HG02981 (cell line): ENCODE measurements at regions not wholly inside any gene's neighbourhood (a gene's known extent, or its start where the extent isn't known, plus 50 kb on each side); places are given as distances from the start of the nearest gene placed in this dataset.

ENCODE experiments used
- ATAC-seq: cut with Tn5 transposase; IDR thresholded peaks from one replicate; pipeline ENCODE4 v1.9.1; 2021; ENCODE audit warnings: mild to moderate bottlenecking, moderate library complexity; ENCODE audit not compliant: unreplicated experiment

DNA sequence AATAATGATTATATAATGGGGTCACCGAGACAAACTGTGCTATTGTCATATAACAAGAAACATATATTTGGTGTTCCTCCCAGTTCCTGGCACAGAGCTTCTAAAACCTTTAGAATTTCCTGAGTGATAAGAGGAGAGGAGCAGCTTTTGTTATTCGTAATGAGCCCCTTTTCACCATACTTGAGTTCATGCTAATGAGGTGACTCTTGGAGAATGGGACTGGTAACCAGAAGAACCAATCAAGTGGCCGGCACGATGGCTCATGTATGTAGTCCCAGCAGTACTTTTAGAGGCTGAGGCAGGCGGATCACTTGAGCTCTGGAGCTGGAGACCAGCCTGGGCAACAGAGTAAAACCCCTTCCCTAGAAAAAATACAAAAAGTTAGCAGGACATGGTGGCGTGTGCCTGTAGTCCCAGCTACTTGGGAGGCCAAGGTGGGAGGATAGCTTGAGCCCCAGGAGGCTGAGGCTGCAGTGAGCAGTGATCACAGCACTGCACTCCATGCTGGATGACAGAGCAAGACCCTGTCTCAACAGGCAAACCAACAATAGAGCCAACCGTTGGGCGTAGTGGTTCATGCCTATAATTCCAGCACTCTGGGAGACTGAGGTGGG is 62.7 kb upstream of the FTH1 start:
- no peak for ATAC-seq

DNA sequence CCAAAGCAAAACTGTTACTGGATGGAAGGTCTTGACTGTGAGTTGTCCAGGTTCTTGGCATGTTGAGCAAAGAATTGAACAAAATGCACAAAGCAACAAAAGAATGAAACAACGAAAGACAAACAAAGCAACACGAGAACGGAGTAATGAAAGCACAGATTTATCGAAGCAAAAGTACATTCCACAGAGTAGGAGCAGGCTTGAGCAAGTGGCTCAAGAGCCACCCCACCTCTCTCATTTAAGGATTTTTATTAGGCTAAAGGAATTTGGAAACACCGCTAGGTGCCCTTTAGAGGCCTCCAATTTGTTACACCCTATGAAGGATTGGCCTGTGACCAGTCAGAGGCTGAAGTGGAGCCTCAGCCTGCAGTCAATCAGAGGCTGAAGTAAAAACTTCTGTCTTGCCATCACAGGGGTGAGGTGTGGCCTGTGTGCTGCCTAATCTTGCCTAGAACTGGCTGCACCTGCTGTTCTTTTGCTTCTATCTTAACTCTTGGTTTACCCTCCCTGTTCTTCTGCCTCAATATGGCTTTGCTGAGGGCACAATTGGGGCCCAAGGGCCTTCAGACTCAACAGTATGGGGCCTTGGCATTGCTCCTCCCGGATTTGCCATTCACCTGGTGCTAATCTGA is 59.4 kb upstream of the FTH1 start:
- ATAC-seq, result no peak

DNA sequence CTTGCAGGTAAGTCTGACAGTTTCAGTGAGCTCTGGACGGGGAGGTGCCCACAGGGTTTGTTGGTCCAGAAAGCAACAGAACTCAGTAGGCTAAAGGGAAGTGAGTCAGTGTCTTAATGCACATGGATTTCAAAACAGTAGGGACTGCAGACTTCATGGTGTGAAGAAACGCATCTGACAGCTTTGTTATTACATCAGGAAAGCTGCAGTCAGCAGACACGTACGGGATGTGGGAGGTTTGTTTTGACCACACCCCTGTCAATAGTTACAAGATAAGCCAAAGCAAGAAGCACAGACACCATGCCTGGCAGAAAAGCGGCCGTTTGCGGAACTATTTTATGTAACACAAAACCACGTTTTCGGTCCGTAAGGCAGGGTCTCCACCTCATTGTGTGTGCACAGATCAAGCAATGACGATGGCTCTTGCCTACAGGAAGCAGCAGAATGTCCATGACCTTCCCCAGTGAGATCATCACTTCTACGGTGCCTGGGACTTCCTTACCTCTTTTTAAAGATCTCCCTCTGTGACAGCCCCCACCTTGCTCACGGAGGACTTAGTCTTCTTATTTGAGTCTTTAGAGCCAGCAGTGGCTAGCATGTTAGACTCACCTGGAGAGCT is 58.2 kb upstream of the FTH1 start:
- ATAC-seq, result peak; percentile 85

DNA sequence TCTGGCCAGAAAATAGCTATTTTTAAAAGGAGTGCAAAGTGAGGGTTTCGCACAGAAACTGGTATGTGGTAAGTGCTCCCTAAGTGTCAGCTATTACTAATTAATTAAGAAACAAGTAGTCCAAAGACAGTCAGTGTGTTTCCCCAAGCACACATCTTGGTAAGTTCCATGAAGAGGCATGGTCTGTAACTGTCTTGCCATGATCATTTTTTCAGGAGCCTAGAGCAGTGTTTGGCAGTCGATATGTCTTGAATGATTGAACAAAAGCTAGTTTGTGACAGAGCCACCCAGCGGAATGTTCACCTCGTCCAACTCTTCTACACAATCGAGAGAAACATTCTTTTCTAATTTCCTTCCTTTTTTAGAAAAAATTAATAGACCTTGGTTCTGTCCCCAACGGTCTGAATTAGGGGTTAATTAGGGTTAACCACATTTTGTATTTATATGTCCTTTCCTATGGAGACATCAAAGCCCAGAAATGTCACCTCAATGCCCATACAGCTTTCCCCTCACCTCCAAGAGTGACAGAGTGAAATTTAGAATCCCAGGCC is 57.6 kb upstream of the FTH1 start:
- no peak for ATAC-seq

DNA sequence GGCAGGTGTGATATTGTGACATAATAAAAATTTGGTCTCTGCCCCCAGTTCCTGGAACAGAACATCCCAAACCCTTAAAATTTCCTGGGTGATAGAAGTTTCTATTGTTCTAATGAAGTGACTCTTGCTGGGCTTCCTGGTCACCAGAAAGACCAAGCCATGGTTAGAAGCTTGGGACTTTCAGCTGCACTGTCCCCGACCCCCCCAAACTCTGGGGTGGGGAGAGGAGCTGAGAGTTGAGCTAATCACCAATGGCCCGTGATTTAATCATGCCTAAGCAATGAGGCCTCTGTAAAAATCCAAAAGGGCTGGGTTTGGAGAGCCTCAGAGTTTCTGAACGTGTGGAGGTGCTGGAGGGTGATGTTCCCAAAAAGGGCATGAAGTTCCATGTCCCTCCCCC is 54.8 kb upstream of the FTH1 start:
- ATAC-seq, result no peak

DNA sequence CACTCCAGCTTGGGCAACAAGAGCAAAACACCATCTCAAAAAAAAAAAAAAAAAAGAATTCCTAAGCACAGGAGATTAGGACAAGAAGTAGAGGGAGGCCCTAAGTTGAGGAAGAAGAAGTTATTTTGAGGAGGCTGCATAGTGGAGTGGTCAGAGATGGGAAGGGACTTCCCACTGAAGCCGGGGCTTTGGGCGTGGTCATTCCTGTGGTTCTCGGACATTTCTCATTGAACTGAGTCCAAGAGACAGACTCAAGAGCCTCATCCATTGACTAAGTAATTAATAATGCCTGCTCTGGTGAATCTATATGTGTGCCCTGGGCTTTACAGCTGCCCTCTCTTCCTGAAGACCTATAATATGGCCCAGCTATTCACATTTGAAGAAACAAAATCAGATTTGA is 53.2 kb upstream of the FTH1 start:
- no peak for ATAC-seq

DNA sequence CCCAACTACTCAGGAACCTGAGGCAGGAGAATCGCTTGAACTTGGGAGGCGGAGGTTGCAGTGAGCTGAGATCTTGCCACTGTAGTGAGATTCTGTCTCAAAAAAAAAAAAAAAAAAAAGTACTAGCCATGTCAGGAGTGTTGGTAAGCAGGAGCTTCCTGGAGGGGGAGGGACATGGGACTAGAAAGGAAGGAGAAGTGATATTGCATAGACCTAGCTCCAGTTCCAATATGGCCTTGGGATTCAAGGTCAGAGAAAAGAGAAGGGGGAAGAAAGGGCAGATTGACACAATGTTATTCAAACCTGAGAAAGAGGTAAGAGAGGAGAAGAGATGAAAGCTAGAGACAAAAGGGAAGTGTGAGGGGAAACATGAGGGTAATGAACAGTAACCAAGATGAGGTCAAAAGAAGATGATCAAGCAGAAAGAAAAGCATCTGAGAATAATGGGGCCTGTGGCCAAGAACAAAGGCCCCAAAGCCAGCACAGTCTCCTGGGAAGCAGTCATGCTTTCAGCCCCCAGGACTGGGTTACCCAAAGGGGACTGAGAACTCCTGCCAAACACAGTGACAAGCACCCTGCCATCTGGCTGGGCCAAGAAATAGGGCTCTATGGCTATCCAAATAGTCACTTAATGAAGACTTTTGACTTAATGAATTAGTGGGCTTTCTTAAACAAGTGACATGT is 51.7 kb upstream of the FTH1 start:
- no peak for ATAC-seq

DNA sequence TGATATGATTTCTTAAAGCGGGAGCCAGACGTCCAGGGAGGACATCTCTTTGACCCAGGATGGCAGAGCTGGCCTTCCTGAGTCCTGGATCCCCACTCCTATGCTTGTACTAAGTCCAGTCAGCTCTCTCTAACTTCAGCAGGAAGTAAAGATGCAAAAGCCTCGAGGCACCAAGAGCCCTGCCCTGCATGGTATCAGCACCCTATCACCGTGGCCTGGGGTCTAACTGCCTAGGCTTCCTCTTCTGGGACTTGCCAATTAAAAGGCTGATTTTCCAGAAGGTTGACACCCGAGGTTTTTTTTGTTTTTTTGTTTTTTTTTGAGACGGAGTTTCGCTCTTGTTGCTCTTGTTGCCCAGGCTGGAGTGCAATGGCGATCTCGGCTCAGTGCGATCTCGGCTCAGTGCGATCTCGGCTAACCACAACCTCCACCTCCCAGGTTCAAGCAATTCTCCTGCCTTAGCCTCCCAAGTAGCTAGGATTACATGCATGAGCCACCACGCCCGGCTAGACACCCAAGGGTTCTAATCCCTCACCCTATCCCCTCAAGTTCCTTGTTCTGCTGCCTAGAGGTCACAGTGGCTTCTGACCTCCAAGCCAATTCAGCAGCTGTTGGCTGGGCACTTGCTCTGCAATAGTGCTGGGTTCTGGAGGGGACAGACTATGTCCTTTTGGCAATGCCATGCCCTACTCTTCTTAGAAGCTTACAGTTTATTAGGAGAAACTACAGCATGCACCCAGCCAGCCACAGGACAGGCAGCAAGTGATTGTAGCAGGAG is 50.6 kb upstream of the FTH1 start:
- no peak for ATAC-seq
